ENCODE measurements at regions not wholly inside any gene's neighbourhood (a gene's known extent, or its start where the extent isn't known, plus 50 kb on each side); places are given as distances from the start of the nearest gene placed in this dataset.

DNA sequence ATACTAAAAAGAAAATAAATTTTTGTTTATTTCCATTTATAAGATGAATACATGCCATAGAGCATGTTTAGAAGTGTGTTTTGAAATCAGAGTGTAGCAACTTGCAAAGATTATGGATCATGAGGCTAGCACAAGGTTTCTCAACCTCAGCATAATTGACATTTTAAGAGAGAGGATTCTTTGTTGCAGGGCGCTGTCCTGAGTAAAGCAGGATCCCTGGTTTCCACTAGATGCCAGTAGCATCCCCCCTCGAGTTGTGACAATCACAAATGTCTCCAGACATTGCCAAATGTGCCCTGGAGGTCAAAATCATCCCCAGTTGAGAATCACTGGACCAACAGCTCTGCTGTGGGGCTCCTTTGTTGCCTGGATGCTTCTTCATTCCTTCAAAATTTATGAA lies 128.5 kb upstream of the RBMS3 start:
- TF ChIP-seq, protein P1, sequence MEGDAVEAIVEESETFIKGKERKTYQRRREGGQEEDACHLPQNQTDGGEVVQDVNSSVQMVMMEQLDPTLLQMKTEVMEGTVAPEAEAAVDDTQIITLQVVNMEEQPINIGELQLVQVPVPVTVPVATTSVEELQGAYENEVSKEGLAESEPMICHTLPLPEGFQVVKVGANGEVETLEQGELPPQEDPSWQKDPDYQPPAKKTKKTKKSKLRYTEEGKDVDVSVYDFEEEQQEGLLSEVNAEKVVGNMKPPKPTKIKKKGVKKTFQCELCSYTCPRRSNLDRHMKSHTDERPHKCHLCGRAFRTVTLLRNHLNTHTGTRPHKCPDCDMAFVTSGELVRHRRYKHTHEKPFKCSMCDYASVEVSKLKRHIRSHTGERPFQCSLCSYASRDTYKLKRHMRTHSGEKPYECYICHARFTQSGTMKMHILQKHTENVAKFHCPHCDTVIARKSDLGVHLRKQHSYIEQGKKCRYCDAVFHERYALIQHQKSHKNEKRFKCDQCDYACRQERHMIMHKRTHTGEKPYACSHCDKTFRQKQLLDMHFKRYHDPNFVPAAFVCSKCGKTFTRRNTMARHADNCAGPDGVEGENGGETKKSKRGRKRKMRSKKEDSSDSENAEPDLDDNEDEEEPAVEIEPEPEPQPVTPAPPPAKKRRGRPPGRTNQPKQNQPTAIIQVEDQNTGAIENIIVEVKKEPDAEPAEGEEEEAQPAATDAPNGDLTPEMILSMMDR (IDR thresholded peaks at IDR 0.05; ENCODE audit: low read length), result no peak
- TF ChIP-seq EZH2 (optimal IDR thresholded peaks at IDR 0.05; ENCODE audit: low read depth, low read length), result no peak

Data from MM.1S (cell line).